GM18907 (cell line): ENCODE measurements at regions not wholly inside any gene's neighbourhood (a gene's known extent, or its start where the extent isn't known, plus 50 kb on each side); places are given as distances from the start of the nearest gene placed in this dataset.
A peak's percentile ranks its signal among the peaks of the same experiment; 100 is the strongest.
"Not testable (repeated sequence)": the region's sequence is repeated elsewhere in the genome, so short reads cannot be mapped to it uniquely, and the experiment has no call there.

Experiments
- ATAC-seq: cut with Tn5 transposase; IDR thresholded peaks from one replicate; pipeline ENCODE4 v1.9.1; 2021; ENCODE audit warnings: mild to moderate bottlenecking, moderate library complexity; ENCODE audit not compliant: unreplicated experiment

DNA sequence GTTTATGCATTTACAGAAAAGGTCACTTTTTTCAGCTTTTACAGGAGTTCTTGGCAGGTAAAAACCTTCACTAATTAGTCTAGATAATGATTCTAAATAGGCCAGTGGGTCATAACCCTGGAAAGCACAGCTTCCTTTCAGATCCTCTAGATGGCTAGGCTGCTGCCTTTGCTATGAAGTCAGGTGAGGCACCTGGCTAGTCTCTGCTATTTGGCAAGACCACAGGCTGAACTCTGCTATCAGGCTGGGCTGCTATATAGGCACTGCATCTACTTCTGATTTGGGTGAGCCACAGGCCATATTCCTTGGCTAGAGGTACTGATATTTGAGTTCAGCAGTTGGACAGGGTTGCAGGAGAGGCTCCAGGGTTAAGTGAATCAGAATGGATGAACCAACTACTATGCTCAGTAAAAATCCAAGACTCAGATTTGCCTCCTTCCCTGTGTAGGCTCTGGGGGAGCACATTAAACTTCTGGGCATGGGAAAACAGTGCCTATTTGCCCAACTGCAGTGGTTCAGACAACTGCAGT, 665.7 kb upstream of the TBL1XR1 start:
- ATAC-seq, result no peak

DNA sequence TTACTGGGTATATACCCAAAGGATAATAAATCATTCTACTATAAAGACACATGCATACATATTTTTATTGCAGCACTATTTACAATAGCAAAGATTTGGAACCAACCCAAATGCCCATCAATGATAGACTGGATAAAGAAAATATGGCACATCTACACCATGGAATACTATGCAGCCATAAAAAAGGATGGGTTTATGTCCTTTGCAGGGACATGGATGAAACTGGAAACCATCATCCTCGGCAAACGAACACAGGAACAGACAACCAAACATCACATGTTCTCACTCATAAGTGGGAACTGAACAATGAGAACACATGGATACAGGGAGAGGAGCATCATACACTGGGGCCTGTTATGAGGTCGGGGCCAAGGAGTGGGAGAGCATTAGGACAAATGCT, 665.0 kb upstream of the KCNMB2 start:
- ATAC-seq, result not testable (repeated sequence)

- ATAC-seq, result no peak
Measured at GRCh38 chr3:177878192-177878591, 658.0 kb upstream of the KCNMB2 start.

DNA sequence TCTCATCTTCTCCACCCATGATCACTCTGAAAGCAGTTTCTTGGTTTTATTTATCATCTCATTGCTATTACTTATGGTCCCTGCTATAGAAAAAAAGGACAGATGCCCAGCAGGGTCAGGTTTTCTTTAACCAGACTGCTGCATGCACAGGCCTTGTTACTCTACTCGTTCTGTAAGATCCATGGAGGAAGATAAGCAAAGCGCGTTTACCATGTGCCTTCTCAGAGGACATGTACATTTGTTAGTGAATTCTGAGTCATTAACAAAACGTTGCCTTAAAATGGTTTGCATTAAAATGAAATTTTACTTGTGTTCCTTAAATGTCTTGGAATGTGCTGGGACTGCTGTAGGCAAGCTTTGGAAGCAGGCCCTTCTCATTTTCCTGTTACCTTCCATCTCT, 657.3 kb upstream of the KCNMB2 start:
- ATAC-seq, result no peak

DNA sequence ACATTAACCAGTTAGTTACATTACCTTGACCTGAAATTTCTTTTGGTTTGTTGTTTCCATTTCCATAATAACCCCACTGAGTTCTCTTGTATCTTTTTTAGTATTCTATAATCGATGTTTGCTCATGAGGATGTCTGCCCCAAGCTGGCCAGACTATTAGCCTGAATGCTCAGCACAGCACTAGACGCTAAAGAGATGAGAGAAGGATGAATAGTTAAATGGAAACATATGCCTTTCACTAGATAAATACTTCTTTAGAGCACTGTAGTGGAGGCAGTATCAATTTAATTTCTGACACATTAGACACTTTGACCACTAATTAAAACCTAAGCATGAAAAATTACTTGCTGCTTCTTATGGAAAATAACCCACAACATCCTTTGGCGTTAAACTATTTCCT, 654.9 kb upstream of the KCNMB2 start:
- ATAC-seq, result no peak

GRCh38 chr3:177882124-177882648, 654.0 kb upstream of the KCNMB2 start:
- no peak for ATAC-seq

DNA sequence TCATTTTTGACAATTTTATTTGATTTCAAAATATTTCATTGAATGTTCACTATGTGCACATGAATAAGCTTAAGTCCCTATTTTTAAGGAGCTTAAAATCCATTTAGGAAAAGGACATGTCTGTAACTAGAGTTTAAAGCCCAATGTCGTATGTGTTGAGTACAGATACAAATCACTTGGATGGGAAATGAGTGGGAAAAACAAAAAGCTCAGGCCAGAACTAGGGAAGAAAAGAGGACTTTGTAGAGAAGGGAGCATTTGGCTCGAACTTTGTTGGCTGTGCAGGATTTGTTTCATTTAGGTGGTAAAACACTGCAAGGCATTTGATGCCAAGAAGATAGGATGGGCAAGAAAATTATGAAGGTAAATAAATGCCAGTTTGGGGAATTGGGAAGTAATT, 653.1 kb upstream of the KCNMB2 start:
- ATAC-seq, result no peak

DNA sequence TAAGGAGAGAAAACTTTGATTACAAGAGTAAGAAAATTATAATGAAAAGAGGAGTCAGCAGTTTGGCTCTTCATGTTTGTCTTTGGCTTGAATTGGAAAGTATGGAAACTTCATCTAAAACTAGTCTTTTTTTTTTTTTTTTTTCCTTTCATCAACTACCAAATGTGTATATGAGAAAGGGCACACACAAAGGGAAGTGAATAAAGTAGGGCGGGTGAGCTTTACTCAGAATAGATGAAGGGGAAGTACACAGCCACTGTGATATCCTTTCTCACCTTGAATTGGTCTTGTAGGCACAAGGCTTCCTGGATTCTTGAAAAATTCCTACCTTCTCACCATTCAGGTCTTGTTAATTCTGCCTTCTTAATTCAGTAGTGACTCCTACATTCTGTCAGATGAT, 652.3 kb upstream of the KCNMB2 start:
- ATAC-seq, result peak; percentile 54

GRCh38 chr3:177885063-177885462, 651.2 kb upstream of the KCNMB2 start:
- no peak for ATAC-seq

- no peak for ATAC-seq
Measured at GRCh38 chr3:177886501-177886900, 649.7 kb upstream of the KCNMB2 start.

- peak; percentile 71 for ATAC-seq
Measured at GRCh38 chr3:177887475-177887874, 648.8 kb upstream of the KCNMB2 start.

DNA sequence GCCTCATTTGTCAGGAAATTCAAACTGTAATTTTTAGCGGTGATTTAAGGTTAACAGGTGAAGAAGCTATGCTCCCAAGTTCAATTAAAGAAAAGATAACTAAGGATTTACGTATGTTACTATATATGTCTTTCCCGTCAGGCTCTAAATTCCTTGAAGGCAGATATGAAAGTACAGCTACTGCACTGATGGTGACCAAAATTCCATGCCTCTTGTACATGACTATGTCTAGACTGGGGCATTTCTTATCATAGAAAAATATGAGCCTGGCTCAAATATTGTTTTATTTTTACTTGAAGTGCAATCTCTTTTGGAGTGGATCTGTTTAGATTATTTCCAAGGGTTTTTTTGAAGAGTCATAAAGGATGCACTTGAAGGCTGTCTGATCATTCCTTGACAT, 647.1 kb upstream of the KCNMB2 start:
- ATAC-seq, result no peak

- ATAC-seq, result no peak
Measured at GRCh38 chr3:177889652-177890358, 646.4 kb upstream of the KCNMB2 start.

DNA sequence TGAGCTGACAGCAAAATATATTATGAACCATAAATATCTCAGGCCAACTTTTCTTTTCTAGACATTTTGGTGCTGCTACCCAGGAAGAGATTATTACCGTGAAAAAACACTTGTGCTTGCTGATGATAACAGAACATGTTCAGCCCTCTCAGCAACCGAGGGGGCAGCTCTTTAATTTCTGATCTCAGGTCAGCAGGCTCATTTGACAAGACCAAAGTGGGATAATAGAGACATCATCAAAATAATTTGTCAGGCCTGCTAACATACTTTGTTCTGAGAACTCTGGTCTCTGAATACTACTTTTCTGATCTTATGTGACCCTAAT, 645.9 kb upstream of the KCNMB2 start:
- ATAC-seq, result no peak

GRCh38 chr3:177891569-177891968, 644.7 kb upstream of the KCNMB2 start:
- not testable (repeated sequence) for ATAC-seq

- ATAC-seq, result no peak
Measured at GRCh38 chr3:177893331-177893730, 642.9 kb upstream of the KCNMB2 start.

DNA sequence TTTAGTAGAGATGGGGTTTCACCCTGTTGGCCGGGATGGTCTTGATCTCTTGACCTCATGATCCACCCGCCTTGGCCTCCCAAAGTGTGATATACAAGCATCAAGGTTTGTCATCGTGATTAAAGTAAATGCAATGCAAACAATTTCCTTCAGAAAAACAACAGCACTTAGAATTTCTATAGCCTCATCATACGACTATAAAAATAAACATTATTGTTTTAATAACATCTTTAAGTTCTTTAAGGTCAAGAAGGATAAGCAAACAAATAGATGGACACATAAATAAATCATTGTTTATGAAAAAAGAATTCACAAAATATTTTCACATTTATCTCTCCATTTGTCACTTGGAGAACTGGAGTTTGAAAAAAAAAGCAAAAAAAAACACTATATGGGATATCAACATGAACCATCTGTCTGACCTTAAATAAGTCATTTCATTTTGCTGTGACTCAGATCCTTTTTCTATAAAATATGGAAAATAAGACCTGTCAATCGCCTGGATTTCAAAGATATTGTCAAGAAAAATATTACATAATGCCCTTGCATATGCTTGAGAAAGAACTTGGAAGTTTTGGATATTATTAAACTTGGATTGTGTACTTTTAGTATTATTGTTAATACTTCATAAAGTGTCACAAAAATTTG, 642.0 kb upstream of the KCNMB2 start:
- no peak for ATAC-seq

DNA sequence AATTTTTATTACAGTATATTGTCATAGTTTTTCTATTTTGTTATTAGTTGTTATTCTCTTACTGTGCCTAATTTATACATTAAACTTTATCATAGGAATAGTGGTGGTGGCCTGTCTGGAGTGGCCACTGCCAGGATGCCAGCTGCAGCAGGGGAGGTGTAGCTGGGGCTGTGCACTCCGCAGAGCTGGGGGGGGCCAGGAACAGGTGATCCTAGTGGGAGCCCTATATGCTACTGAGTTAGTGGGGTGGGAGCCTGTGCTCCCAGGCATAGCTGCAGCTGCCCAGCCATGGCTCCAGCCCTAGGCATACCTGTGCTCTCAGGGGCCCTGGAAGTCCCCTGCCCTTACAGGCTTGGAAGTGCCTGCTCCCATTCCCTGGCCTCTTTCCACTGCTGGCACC, 638.1 kb upstream of the KCNMB2 start:
- ATAC-seq, result no peak

DNA sequence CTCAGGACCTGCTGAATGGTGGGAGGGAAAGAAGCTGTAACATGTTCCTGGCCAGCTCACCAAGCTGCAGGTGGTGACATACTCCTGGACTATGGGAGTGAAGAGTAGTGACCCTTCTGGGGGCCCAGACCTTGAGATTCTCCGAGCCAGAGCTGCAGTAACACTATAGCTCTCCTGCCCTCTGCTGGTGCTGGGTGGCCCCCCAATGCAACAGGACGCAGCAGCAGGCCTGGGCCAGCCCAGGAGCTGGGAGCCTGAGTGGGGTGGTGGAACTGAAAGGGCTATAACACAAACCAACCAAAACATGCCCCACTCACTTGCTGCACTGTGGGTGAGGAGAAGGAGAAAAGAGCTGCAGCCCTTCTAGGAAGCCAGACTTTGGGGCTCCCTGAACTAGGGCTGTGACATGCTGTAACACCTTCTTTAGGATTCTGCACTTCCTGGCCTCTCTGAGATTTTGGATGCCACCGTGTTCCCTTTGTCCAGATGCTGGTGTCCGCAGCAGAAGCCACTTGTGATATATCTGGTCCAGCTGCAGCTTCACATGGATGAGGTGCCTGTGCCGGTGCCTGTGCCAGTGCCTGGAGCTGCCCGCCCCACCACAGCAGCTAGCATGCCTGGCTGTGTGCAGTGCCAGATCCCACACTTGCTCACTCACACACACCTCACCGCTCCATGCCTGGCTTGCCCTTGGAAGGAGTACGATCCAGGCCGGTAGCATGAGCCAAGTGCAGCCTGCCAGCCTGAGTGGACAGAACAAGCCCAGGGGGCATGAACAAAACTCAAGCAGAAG, 636.8 kb upstream of the KCNMB2 start:
- ATAC-seq, result no peak

GRCh38 chr3:177902876-177903275, 633.4 kb upstream of the KCNMB2 start:
- ATAC-seq, result no peak

- no peak for ATAC-seq
Measured at GRCh38 chr3:177904621-177905020, 631.6 kb upstream of the KCNMB2 start.
